LNCAP (cell line): ENCODE measurements at regions not wholly inside any gene's neighbourhood (a gene's known extent, or its start where the extent isn't known, plus 50 kb on each side); places are given as distances from the start of the nearest gene placed in this dataset.

Experiments
- TF ChIP-seq, protein P1 (sequence below): fragments of 450-650 bp; IDR thresholded peaks from 2 replicates; pipeline ENCODE4 v1.5.1; 2017; ENCODE audit warnings: mild to moderate bottlenecking

DNA sequence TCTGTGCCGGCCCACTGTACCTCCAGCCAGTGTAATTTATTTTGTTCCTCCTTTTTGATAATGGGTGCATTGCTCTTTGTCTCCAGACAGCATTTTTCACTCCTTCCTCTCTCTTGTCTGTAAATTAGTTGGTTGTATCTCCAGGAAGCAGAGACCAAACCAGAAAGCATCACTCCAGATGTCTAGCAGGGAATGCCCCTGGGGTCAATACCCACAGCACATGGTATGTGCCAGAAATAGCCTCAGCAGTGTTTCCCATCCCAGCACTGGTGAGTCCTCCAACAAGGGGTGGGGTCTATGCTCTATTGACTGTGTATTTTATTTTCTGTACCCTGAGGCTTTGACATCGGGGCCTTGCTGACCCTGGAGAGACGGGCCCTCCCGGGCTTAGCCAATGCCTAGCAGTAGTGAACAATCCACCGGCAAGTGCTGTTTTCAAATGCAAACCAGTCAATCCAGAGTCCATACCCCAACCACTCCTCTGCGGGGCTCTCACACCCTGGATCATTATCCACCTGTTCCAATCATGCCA is 50.2 kb upstream of the FZD10 start:
- TF ChIP-seq, protein P1, sequence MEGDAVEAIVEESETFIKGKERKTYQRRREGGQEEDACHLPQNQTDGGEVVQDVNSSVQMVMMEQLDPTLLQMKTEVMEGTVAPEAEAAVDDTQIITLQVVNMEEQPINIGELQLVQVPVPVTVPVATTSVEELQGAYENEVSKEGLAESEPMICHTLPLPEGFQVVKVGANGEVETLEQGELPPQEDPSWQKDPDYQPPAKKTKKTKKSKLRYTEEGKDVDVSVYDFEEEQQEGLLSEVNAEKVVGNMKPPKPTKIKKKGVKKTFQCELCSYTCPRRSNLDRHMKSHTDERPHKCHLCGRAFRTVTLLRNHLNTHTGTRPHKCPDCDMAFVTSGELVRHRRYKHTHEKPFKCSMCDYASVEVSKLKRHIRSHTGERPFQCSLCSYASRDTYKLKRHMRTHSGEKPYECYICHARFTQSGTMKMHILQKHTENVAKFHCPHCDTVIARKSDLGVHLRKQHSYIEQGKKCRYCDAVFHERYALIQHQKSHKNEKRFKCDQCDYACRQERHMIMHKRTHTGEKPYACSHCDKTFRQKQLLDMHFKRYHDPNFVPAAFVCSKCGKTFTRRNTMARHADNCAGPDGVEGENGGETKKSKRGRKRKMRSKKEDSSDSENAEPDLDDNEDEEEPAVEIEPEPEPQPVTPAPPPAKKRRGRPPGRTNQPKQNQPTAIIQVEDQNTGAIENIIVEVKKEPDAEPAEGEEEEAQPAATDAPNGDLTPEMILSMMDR = no peak
